PC-9 (cell line): ENCODE measurements at regions not wholly inside any gene's neighbourhood (a gene's known extent, or its start where the extent isn't known, plus 50 kb on each side); places are given as distances from the start of the nearest gene placed in this dataset.

Source experiments
- CTCF ChIP-seq: fragments of 200-600 bp; sonication (generic); conservative IDR thresholded peaks from 2 replicates; pipeline ENCODE4 v1.6.1; 2017; ENCODE audit warnings: mixed run types, antibody characterized with exemption, mild to moderate bottlenecking, moderate library complexity
- EZH2 ChIP-seq: fragments of 200-600 bp; sonication (generic); IDR thresholded peaks from 2 replicates; pipeline ENCODE4 v1.8.0; 2017; ENCODE audit warnings: antibody characterized with exemption, low read depth

- TF ChIP-seq CTCF (no peak), EZH2 (no peak)
These were observed 388.3 kb downstream of the BRD1 start for GRCh38 chr22:49439373-49439772.
